ENCODE measurements at regions not wholly inside any gene's neighbourhood (a gene's known extent, or its start where the extent isn't known, plus 50 kb on each side); places are given as distances from the start of the nearest gene placed in this dataset.

GRCh38 chr6:4281341-4282293, 146.2 kb upstream of the ECI2 start:
- TF ChIP-seq, protein P1, sequence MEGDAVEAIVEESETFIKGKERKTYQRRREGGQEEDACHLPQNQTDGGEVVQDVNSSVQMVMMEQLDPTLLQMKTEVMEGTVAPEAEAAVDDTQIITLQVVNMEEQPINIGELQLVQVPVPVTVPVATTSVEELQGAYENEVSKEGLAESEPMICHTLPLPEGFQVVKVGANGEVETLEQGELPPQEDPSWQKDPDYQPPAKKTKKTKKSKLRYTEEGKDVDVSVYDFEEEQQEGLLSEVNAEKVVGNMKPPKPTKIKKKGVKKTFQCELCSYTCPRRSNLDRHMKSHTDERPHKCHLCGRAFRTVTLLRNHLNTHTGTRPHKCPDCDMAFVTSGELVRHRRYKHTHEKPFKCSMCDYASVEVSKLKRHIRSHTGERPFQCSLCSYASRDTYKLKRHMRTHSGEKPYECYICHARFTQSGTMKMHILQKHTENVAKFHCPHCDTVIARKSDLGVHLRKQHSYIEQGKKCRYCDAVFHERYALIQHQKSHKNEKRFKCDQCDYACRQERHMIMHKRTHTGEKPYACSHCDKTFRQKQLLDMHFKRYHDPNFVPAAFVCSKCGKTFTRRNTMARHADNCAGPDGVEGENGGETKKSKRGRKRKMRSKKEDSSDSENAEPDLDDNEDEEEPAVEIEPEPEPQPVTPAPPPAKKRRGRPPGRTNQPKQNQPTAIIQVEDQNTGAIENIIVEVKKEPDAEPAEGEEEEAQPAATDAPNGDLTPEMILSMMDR (IDR thresholded peaks at IDR 0.05; ENCODE audit: low read depth, low read length) = no peak
- DNase-seq (ENCODE audit: low read depth in 2 of 2) = peak; percentile 15 to 55
- peak overlapping the region; percentile 26 to 28 for H3K4me3 ChIP-seq (replicated peaks in 1 of 2; ENCODE audit: low read depth in 2 of 2, low read length in 2 of 2)

DNA sequence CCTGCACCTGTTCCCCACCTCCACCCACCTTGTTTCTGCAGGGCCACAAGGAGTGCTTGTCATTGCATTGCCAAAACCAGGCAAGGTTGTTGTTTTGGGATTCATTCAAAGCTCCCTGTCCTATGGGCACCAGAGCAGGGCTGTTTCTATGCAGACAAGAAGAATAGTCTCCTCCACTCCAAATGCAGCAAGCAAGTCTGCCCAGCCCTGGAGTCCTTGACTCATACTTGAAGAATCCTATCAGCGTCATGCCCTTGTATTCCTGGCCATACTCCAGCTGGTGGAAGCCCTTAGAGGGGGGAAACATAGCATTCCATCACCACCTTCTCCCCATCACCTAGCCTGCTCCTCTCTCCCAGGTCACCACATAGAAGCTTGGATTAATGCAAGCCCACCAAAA, 145.3 kb upstream of the ECI2 start:
- TF ChIP-seq, protein P1 (IDR thresholded peaks at IDR 0.05; ENCODE audit: low read depth, low read length) = no peak
- no peak overlapping the region for H3K4me3 ChIP-seq (replicated peaks in 1 of 2; ENCODE audit: low read depth in 2 of 2, low read length in 2 of 2)
- DNase-seq (ENCODE audit: low read depth in 2 of 2) = peak; percentile 80 to 85

- no peak overlapping the region for H3K4me3 ChIP-seq (replicated peaks in 1 of 2; ENCODE audit: low read depth in 2 of 2, low read length in 2 of 2)
- no peak for DNase-seq (ENCODE audit: low read depth in 2 of 2)
- TF ChIP-seq, protein P1 (IDR thresholded peaks at IDR 0.05; ENCODE audit: low read depth, low read length) = no peak
Measured at GRCh38 chr6:4280031-4280430, 144.7 kb upstream of the ECI2 start.

- H3K4me3 ChIP-seq (replicated peaks in 1 of 2; ENCODE audit: low read depth in 2 of 2, low read length in 2 of 2) = no peak overlapping the region
- TF ChIP-seq, protein P1 (IDR thresholded peaks at IDR 0.05; ENCODE audit: low read depth, low read length) = no peak
- DNase-seq (ENCODE audit: low read depth in 2 of 2) = peak in 1 of 2 donors; percentile 34
Measured at GRCh38 chr6:4274382-4275082, 139.2 kb upstream of the ECI2 start.

DNA sequence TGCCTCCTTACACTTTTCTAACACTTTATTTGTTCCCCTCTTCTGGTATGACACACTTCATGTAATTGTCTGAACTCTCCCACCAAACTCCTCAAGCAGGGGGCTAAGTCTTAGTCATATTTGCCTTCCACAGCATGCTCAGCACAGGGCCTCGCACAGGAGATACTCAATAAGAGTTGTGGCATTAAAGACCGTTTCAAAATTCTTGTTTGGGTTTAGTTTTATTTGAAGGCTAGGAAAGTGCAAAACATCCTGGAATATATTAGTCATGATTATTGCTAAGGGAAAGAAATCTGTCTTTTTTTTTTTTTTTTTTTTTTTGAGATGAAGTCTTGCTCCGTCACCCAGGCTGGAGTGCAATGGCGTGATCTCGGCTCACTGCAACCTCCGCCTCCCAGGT, 137.6 kb upstream of the ECI2 start:
- H3K4me3 ChIP-seq (replicated peaks in 1 of 2; ENCODE audit: low read depth in 2 of 2, low read length in 2 of 2) = no peak overlapping the region
- TF ChIP-seq, protein P1 (IDR thresholded peaks at IDR 0.05; ENCODE audit: low read depth, low read length) = no peak
- DNase-seq (ENCODE audit: low read depth in 2 of 2) = no peak

DNA sequence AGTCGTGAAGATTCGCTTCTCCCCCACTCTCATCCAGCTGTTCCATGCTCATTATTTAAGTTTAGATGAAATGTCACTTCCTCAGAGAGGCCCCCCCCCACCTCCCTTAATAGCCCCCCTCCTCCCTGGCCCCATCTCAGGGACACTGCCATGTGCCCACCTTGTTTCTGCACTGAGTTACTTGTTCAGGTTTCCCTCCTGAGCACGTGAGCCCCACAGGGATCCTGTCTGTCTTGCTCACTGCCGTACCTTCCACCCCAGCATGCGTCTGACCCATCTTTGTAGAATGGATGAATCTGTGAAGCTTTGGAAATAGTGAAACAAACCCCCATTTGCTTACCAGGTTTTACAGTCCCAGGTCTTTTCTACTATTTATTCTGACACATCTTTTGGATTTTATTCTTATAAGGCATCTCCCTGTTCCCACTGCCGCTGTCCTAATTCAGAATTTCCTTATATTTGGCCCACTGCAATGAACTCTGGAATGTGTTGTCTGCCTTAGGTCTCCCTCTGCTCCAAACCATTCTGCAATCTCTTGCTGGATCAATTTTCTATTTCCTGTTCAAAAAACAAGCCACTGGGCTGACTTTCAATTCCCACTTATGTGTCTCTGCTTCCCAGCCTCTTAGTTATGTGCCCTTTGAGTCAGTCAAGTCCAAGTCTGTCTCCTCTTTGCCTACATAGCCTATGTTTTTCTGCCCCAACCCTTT, 136.5 kb upstream of the ECI2 start:
- TF ChIP-seq, protein P1 (IDR thresholded peaks at IDR 0.05; ENCODE audit: low read depth, low read length) = no peak
- no peak overlapping the region for H3K4me3 ChIP-seq (replicated peaks in 1 of 2; ENCODE audit: low read depth in 2 of 2, low read length in 2 of 2)
- no peak for DNase-seq (ENCODE audit: low read depth in 2 of 2)
